ENCODE measurements at regions not wholly inside any gene's neighbourhood (a gene's known extent, or its start where the extent isn't known, plus 50 kb on each side); places are given as distances from the start of the nearest gene placed in this dataset.

DNA sequence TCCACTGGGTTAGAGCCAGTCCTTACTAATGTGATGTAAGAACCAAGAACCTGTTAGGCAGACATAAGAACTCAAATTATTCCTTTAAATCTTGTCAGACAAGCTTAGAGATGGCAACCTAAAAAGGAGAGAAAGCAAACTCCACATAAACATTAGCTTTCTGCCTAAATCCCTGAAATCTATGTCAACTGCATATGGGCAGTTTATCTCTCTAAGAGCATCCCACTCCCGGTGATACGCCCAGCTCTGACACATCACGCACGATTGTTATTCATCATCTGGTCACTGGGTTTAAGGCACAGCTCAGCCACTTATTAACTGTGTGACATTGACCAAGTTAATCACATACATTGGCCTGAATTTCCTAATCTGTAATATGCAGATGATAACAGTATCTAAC lies 323.7 kb downstream of the HHIPL2 start:
- TF ChIP-seq POLR2A (IDR thresholded peaks at IDR 0.05) = no peak
- TF ChIP-seq, protein P1, sequence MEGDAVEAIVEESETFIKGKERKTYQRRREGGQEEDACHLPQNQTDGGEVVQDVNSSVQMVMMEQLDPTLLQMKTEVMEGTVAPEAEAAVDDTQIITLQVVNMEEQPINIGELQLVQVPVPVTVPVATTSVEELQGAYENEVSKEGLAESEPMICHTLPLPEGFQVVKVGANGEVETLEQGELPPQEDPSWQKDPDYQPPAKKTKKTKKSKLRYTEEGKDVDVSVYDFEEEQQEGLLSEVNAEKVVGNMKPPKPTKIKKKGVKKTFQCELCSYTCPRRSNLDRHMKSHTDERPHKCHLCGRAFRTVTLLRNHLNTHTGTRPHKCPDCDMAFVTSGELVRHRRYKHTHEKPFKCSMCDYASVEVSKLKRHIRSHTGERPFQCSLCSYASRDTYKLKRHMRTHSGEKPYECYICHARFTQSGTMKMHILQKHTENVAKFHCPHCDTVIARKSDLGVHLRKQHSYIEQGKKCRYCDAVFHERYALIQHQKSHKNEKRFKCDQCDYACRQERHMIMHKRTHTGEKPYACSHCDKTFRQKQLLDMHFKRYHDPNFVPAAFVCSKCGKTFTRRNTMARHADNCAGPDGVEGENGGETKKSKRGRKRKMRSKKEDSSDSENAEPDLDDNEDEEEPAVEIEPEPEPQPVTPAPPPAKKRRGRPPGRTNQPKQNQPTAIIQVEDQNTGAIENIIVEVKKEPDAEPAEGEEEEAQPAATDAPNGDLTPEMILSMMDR (IDR thresholded peaks at IDR 0.05) = no peak
